NCI-H187 treated with DMSO at 0.1 percent for 48 hours (cell line): ENCODE measurements at regions not wholly inside any gene's neighbourhood (a gene's known extent, or its start where the extent isn't known, plus 50 kb on each side); places are given as distances from the start of the nearest gene placed in this dataset.

Source experiments
- DNase-seq: peaks from one replicate; lab custom pipeline; 2025; lab: John Stamatoyannopoulos, UW

DNA sequence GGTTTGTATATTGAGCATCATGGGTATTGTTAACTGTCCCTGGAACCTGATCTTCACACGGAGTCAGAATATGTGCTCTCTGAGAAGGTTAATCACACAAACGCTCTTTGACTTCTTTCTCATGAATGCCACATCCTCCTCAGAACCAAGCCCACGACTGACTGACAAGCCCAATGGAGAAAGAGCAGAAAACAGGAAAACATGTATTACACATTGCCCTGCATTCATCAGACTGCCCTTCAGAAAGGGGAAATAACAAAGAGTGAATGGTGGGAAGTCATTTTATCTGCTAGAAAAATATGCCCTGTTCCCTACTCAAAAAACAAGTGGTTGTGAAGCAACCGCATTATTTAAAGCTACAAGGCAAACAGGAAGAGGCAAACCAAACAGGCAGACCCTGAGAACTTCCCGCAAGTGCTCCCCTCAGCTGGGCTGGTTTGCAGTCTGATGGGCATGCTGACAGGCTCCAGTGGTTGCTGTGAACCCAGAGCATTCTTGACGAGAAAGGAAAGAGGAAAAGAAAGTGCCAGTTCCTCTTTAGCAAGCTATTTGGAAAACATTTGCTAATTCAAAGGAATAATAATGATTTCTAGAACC lies 172.9 kb upstream of the SETBP1 start:
- no peak for DNase-seq

- no peak for DNase-seq
These were observed 172.2 kb upstream of the SETBP1 start for GRCh38 chr18:44508474-44508873.

GRCh38 chr18:44509048-44509447 lies 171.6 kb upstream of the SETBP1 start:
- DNase-seq: no peak

DNA sequence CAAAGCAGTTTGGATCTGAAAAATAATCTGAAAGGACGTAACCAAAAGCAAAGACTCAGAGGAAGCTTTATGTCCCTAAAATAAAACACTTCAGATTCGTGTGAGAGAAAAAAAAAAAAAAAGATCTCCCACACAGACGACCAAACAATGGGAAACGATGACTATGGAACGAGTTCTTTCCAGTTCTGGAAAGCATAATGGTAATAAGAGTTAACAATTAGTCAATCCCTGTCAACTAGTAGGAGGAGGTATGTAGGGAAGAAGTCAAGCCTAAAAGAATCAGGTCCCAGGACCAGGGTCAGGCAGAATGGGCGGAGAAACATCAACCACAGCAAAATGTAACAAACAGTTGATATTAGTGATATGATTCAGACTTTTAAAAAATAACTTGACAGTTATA lies 170.3 kb upstream of the SETBP1 start:
- no peak for DNase-seq

DNA sequence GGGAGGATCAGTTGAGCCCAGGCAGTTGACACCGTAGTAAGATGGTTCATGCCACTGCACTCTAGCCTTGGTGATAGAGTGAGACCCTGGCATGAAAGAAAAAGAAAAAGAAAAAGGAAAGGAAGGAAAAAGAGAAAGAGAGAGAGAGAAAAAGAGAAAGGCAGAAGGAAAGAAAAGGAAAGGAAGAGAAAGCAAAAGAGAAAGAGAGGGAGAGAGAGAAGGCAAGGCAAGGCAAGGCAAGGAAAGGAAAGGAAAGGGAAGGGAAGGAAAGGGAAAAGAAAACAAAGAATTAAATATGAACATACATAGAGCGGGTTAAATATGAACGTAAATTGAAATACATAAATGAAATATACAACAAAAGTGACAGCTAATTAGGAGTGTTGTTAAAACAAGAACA lies 167.5 kb upstream of the SETBP1 start:
- DNase-seq: no peak

DNA sequence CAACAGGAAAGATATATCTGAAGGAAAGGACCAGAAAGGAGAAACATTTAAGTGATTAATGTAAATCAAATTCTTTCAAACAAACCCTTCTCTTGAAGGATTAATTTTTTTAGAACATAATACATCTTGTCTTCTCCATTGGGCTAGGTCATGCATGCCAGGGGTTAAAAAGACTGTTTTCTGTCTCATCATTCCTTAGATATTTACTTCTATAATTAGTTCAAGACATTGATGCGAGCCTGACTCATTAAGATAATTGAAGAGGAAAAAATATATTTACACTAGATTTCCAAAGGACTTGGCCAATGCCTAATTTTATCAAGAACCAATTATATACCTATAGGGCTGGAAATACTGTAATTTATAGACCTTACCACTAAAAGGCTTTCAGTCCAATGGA lies 166.6 kb upstream of the SETBP1 start:
- DNase-seq: no peak

- no peak for DNase-seq
These were observed 165.9 kb upstream of the SETBP1 start for GRCh38 chr18:44514766-44515165.

DNA sequence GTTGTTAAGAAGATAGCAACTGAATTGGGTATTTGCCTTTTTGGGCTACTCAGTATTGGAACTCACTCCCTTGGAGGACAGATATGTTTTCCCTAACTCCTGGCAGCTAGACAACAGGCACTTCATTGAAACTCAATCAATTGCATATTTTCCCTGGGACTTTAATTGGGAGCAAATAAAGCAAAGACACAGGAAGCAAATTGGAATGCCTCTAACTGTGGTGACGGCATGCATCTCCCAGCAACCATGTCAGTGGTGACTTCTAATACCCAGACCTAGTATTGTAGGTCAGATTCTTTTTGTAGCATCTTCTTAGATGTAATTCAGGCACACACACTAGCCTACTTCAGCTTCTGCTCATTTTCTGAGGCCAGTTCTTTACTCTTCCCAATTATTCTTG lies 164.2 kb upstream of the SETBP1 start:
- DNase-seq: no peak

- DNase-seq: no peak
These were observed 163.6 kb upstream of the SETBP1 start for GRCh38 chr18:44517136-44517535.

- DNase-seq: no peak
These were observed 162.5 kb upstream of the SETBP1 start for GRCh38 chr18:44518091-44518615.

GRCh38 chr18:44518666-44519065 lies 162.0 kb upstream of the SETBP1 start:
- no peak for DNase-seq

GRCh38 chr18:44520981-44521667 lies 159.6 kb upstream of the SETBP1 start:
- no peak for DNase-seq

GRCh38 chr18:44521668-44522022 lies 159.0 kb upstream of the SETBP1 start:
- no peak for DNase-seq

DNA sequence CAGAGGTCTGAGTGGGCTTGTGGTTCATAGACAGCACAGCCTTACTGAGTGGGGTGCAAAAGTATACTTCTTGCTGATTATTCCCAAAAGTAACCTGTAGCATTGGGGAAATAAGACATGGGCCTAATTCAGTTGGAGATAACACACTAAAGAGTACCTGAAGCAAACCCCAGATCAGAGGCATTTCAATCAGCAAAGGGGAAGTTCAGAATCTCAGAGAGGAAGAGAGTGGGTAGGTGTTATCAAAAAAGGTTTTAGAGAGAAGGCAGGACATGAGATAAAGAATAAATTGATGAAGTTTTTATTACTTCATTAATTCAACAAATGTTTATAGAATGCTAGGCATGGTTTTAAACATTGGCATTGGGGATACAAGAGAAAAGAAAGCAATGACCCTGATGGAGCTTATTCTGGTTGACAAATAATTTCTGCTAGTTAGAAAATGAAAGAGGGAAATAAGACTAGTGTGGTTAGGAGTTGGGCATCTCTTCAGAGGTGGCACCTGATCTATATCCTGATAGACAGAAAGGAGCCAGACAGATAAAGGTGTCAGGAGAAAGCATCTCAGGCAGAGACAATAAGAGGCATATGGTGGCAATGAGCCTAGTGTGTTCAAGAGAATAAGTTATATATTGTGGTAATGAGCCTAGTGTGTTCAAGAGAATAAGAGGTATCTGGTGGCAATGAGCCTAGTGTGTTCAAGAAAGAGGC lies 153.8 kb upstream of the SETBP1 start:
- DNase-seq: no peak

DNA sequence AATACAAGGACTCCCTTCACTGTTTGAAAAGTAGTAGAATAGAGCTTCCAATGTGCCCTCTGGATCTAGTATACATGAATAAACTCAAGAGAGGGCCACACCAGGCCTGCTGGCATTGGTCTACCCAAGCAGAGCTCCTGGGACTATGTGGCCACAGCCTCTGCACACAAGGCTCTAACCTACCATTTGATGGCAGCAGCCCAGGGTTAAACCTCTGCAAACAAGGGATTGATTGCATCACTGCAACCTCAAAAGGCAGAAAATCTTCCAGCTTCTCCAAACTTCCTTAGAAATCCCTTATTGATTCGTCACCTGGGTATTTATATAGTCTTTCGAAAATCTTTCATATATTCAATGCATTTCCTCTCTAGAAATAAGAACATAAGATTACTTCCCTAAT lies 147.6 kb upstream of the SETBP1 start:
- DNase-seq: no peak

GRCh38 chr18:44536046-44536445 lies 144.6 kb upstream of the SETBP1 start:
- no peak for DNase-seq

- DNase-seq: peak; percentile 15
These were observed 144.1 kb upstream of the SETBP1 start for GRCh38 chr18:44536619-44537018.

GRCh38 chr18:44537526-44537925 lies 143.2 kb upstream of the SETBP1 start:
- DNase-seq: no peak

DNA sequence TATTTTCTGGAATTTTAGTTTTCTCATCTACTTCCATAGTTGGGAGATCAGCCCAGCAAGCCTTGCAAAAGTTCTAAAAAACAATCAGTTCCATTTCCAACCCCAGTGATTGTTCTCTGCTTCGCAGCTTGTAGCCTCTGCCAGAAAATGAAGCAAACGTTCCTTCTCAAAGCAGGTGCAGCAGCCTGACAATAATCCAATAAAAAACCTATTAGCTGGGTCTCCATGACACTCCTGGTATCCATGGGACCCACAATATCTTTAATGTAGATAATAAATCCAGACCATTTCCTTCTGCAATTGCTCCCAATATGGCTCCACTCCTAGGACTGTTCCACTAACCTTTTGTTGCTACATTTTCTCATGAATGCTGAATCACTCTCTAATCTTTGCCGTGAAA lies 140.8 kb upstream of the SETBP1 start:
- DNase-seq: no peak

GRCh38 chr18:44541159-44541558 lies 139.5 kb upstream of the SETBP1 start:
- no peak for DNase-seq

DNA sequence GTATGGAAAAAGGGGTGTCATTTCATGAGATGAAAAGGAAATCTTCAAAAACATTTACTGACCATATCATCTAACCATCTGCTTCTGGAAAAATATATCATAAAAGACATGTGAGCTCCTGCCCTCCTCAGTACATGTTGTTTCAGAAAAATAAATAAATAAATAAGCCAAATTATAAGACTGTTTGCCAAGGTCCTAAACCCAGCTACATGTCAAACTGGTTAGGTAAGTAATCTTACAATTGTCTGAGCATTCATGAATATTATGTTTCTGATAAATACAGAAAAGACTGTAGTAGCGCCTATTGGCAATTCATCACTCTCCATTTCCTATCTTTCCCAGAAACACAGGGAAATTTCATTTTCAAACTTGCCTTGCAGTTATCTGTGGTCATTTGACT lies 138.9 kb upstream of the SETBP1 start:
- no peak for DNase-seq

DNA sequence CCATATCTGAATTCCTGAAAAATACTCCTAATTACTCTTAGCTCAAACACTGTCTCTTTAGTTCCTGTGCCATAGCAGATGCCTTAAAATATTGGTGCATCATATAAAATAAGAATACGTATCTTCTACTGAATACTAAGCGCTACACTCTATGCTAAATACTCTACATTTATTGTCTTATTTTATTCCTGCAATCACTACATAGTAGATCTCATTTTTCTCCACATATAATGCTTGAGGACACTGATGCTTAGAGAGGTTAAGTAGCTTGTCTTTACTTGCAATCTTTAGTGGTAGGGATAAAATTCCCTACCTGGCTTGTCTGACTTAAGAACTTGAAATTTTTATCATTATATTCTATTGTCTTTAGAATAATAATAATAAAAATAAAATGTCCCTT lies 137.3 kb upstream of the SETBP1 start:
- no peak for DNase-seq

GRCh38 chr18:44545359-44545985 lies 135.2 kb upstream of the SETBP1 start:
- DNase-seq: no peak
